GM18867 (cell line): ENCODE measurements at regions not wholly inside any gene's neighbourhood (a gene's known extent, or its start where the extent isn't known, plus 50 kb on each side); places are given as distances from the start of the nearest gene placed in this dataset.
A peak's percentile ranks its signal among the peaks of the same experiment; 100 is the strongest.

Experiments used
- ATAC-seq: cut with Tn5 transposase; IDR thresholded peaks from one replicate; pipeline ENCODE4 v1.9.1; 2021; ENCODE audit warnings: mild to moderate bottlenecking, moderate library complexity; ENCODE audit not compliant: unreplicated experiment

DNA sequence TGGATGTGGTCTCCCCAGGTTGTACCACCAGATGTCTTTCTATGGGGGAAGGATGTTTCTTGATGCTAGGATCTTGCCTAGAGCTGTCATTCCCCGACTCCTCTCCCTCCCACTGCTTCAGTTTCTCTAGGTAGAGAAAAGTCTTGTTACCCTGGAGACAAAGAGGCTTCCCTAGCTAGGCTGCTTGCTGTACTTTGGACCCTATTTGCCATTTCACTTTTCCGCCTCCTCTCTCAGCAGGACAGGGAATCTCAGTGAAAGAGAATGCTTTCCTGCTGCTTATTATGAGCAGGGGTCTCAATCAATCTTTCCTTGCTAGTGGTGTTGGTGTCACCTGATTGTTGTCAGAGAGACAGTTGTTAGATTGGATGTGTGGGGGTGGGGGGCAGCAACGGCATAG is 818.8 kb upstream of the GYPC start:
- ATAC-seq, result no peak

DNA sequence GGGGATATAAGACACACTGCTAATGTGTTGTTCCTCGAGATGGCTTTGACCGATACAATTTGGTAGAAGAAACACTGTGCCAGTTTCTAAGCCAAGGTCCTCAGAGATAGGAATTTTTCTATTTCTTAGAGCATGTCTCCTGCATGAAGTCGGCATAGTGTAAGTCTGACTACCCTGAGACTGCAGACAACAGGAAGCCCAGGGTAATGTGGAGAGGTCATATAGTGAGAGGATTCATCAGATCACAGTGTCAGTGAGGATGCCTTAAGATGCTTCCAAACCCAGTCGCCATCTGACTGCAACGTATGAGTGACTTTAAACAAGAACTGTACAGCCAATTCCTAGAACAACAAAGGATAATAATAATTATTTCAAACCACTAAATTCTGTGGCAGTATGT is 818.3 kb upstream of the GYPC start:
- ATAC-seq, result no peak

- no peak for ATAC-seq
These were observed 816.0 kb upstream of the GYPC start for GRCh38 chr2:125839945-125840344.

- no peak for ATAC-seq
These were observed 813.9 kb upstream of the GYPC start for GRCh38 chr2:125842041-125842440.

GRCh38 chr2:125850541-125850940 is 805.4 kb upstream of the GYPC start:
- ATAC-seq, result no peak

GRCh38 chr2:125852364-125852763 is 803.6 kb upstream of the GYPC start:
- no peak for ATAC-seq

DNA sequence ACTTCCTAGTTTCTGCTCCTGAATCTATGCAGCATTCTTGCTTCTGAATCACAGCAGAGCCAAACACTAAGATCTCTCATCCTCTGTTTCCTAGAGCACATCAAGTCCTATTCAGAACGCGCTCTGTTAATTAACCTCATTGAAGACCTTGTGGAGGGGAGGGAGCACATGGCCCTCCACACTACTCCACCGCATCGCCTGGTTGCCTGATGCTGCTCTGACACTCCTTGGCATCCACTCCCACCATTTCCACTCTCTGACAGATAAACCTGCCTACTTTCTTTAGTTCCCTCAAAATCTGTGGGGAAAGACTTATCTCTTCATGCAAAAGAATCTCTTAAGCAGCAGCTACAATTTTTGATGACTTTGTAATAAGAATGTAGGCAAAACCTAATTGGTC is 802.3 kb upstream of the GYPC start:
- no peak for ATAC-seq

DNA sequence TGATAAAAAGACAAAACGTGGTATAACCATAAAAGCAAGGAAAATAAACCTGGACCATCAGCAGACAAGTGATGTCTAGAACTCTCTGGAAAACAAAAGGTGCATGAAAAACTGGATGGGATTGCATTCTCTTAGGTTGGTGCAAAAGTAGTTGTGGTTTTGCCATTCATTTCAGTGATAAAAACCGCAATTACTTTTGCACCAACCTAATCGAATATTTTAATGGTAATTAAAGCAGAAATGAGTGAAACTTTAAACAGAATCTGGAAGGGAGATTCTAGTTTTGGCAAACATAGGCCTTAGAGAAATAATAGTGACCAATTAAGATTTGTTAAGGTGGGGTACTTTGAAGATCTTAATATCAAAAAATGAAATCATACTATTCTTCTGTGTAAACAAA is 800.8 kb upstream of the GYPC start:
- ATAC-seq, result no peak

DNA sequence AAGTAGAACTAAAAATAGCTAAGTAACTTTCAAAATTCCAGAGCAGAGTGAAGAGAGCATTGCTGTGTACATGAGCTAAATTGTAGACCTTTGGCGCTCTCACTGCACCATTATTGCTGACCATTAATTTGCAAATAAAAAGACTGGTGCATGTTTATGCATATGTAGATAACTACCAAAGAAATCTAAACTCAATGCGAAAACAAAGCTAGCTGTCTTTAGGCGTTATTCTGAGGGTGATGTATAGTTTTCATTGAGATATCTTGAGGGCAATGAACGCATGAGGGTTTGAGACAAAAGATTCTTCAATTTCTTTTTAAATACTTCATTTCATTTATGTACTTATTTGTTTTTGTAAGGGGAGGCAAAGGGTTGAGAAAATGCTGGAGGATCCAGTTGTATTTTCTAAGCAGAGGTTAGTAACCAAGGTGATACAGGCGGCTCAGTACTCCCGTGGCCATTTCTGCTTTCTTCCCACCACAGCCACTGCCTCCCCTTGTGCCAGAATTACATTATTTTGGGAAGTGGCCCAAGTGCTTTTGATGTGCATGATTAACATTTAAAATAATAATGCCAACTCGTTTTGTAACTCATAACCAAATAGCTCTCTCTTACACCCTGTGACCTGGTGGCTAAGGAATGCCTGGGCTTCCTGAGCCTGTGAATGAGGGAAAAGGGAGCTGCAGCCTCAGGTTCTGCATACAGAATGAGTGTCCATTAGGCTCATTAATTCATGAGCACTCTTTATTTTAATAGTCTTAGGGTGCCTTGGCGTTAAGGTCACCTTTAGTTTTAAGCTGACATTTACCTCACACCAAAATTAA is 797.8 kb upstream of the GYPC start:
- ATAC-seq, result no peak

- no peak for ATAC-seq
These were observed 794.5 kb upstream of the GYPC start for GRCh38 chr2:125861461-125861860.

GRCh38 chr2:125867908-125868307 is 788.0 kb upstream of the GYPC start:
- ATAC-seq, result no peak

DNA sequence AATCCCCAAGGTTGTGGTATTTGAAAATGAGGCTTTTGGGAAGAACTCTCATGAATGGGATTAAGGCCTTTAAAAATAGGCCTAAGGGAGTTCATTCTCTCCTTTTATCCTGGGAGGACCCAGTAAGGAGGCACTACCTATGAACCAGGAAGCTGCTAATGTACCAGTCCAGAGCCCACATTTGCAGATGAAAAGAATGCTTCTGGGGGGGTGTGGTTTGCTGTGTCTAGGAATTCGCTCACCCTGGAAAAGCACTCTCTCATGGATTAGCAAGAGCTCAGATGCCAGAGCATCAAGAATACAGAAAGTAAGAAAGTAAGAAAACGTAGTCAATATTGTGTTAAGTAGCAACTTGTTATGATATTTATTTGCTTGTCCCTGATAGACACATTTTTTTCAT is 785.7 kb upstream of the GYPC start:
- ATAC-seq, result no peak

- no peak for ATAC-seq
These were observed 785.2 kb upstream of the GYPC start for GRCh38 chr2:125870746-125871145.

GRCh38 chr2:125874564-125874963 is 781.4 kb upstream of the GYPC start:
- ATAC-seq, result no peak

DNA sequence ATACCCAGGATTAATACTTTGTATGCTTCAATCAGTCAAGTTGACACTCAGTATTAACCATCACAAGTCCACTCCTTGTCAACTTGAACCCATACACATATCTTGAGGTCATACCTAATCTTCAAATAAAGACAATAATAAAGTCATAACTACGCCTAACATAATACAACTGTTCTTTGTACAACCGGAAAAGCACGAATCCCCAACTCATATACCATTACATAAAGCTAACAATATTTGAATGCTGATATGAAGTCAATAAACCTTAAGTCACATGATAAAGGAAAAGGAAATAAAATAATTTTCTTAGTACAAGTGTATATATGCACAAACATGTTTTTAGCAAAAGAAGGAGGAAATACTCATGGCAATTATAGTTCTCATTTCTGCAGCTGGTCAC is 770.6 kb upstream of the GYPC start:
- no peak for ATAC-seq

DNA sequence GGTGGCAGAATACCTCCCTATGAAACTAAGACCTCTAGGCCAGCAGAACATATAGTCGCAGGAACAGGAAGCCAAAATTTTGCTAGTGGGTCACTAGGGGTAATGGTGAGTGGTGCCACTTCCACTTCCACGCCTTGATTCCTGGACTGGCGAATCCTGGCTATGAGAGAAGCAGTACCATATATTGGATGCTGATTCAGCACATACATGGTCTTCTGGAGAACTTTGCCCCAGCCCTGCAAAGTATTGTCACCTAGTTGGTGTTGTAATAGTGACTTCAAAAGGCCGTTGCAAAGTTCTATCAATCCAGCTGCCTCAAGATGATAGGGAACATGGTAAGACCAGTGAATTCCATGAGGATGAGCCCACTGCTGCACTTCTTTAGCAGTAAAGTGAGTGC is 769.8 kb upstream of the GYPC start:
- no peak for ATAC-seq

DNA sequence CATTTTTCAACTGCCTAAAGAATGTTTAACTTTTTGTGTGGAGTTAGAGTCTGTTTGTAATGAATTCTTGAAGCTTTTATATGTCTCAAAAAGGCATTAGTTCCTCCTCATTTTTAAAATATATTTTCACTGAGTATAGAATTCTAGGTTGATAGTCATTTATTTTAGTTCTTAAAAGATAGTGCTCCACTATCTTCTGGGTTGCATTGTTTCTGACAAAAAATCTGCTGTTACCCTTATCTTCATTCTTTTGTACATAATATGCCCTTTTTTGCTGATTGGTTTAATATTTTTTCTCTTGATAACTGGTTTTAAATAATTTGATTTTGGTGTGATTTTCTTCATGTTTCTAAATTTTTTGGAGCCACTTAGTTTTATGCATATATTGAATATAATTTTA is 754.7 kb upstream of the GYPC start:
- no peak for ATAC-seq

- no peak for ATAC-seq
These were observed 729.9 kb upstream of the GYPC start for GRCh38 chr2:125925891-125926546.

DNA sequence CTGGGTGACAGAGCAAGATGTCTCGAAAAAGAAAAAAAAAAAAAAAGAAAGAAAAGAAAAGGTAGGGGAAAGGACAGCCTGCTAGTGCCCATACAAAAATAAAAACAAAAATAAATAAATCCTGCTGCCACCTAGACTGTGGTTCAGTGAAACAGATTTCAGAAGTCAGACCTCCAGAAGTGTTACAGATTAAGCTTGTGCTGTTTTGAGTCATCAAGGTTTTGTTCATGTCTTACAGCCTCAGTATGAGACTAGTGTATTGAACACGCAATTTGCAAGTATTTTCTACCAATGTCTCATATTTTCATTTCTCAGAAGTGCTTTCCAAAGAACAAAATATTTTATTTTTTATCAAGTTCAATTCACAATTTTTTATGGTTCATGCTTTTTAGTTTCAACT is 720.4 kb upstream of the GYPC start:
- ATAC-seq, result peak; percentile 85

DNA sequence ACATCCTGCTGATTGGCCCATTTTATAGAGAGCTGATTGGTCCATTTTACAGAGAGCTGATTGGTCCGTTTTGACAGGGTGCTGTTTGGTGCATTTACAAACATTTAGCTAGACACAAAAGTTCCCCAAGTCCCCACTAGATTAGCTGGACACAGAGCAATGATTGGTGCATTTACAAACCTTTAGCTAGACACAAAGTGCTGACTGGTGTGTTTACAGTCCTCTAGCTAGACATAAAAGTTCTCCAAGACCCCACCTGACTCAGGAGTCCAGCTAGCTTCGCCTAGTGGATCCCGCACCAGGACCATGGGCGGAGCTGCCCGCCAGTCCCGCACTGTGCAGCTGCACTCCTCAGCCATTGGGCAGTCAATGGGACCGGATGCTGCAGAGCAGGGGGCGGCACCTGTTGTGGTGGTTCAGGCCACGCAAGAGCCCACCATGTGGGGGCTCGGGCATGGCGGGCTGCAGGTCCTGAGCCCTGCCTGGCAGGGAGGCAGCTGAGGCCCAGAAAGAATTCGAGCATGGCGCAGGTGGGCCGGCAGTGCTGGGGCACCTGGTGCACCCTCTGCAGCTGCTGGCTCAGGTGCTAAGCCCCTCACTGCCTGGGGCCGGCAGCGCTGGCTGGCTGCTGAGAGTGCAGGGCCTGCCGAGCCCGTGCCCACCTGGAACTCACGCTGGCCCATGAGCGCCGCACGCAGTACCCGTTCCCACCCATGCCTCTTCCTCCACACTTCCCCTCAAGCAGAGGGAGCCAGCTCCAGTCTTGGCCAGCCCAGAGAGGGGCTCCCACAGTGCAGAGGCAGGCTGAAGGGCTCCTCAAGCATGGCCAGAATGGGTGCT is 713.2 kb upstream of the GYPC start:
- no peak for ATAC-seq

GRCh38 chr2:125959047-125959446 is 696.9 kb upstream of the GYPC start:
- no peak for ATAC-seq

- no peak for ATAC-seq
These were observed 694.2 kb upstream of the GYPC start for GRCh38 chr2:125961739-125962138.
